HG02852 (cell line): ENCODE measurements at regions not wholly inside any gene's neighbourhood (a gene's known extent, or its start where the extent isn't known, plus 50 kb on each side); places are given as distances from the start of the nearest gene placed in this dataset.
A peak's percentile ranks its signal among the peaks of the same experiment; 100 is the strongest.

Experiments
- ATAC-seq: cut with Tn5 transposase; IDR thresholded peaks from one replicate; pipeline ENCODE4 v1.9.1; 2021; ENCODE audit warnings: mild to moderate bottlenecking, moderate library complexity; ENCODE audit not compliant: unreplicated experiment

- ATAC-seq, result no peak
Observed at GRCh38 chr1:88036345-88037014, 647.6 kb upstream of the PKN2 start.

GRCh38 chr1:88039240-88039639 is 644.8 kb upstream of the PKN2 start:
- ATAC-seq, result no peak

DNA sequence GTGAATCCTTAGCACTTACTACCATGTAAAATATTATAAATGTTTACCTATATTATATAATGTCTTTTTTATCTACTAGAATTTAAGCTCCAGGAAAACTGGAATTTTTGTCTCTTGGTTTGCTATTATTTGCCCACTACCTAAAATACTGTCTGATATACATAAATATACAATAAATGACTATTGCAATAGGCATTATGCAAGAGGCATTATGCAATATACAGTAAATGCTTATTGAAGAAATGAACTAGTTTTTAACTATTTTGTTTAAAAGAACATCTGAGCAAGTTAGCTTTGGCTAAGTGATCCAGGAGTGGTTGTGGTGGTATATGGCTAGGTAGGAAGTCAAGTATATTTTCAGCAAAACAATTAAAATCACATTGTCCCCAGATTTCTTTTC is 640.2 kb upstream of the PKN2 start:
- no peak for ATAC-seq

GRCh38 chr1:88052167-88052566 is 631.9 kb upstream of the PKN2 start:
- no peak for ATAC-seq

GRCh38 chr1:88053065-88053464 is 631.0 kb upstream of the PKN2 start:
- no peak for ATAC-seq

DNA sequence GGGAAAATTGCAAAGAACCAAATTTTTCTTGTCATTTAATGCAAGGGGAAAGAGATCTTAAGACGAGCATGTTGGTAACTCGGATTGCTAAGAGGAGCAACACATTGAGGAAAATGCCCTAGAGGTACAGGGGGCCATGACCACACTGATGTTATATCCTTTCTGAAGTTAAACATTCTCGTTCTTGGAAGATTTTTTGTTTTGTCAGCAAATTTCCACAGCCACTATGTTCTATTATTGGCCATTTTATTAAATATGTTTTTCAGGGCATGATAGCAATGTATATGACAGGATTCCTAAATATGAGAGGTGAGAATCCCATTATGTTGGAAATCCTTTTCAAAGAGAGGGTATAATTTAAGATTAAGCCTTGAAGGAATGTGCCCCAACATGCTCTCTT is 627.2 kb upstream of the PKN2 start:
- ATAC-seq, result no peak

DNA sequence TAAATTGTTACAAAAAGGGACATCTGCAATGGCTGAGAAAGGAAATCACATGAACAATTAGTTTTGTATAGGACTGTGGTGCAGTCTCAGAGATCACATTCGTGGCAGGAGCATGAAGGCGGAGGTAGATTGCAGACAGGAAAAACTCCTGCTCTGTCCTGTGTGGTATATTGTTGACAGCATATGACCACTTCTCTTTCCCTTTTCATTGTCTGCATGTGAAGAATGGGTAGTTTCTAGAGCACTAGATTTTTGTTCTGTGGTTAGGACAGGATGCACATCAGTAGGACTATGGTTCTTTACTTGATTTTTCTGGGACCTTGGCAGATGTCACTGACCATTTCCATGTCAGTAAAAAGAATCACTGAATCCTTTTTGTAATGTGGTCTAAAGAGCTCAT is 625.9 kb upstream of the PKN2 start:
- ATAC-seq, result no peak

GRCh38 chr1:88060112-88060673 is 623.9 kb upstream of the PKN2 start:
- ATAC-seq, result no peak

GRCh38 chr1:88060750-88061491 is 623.2 kb upstream of the PKN2 start:
- ATAC-seq, result no peak

DNA sequence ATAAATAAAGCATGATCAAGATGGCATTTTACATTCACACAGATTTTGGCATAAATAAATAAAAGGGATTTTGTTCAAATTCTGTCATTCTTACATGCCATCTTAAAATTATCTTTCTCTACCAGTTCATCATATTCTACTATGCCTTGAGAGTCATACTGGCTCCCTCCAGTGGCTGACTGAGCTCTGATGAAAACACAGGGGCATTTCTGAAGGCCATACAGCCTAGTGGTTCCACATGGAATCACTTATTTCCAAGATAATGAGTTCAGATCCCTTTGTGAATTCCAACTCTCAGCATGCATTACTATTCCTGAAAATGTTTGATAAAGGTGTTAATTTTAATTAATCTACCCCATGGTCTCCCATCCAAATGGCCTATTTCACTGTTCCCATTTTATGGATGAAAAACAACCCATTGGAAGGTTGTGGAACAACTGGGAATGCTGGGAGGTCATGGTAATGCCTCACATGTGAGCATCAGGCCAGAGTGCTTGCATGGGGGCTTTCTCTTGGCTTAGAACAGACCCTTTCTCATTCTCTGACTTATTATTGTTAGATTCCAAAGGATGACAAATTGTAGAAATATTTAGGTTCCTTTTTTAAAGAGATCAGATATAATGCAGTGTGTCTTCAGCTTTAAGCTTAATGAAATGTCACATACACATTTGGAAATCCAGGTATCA is 622.4 kb upstream of the PKN2 start:
- ATAC-seq, result peak; percentile 74

GRCh38 chr1:88062650-88063153 is 621.4 kb upstream of the PKN2 start:
- no peak for ATAC-seq

DNA sequence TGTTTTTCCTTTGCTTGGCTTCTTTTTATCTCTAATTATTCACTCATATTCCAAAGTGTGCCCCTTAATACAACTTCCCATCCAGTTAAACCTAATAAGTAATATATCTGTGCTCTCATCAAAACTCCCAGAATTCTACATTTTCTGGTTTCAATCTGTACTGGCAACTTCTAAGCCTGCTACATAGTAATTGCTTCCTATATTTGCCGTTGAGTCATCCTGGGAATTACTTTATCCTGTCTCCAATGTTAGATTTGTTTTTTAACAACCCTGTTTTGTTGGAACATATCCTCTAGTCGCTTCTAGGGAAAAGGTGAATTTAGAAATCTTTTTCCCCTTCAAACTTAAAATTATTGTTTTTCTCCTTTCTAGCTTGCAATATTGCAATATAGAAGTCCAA is 620.5 kb upstream of the PKN2 start:
- ATAC-seq, result no peak

GRCh38 chr1:88068407-88068960 is 615.6 kb upstream of the PKN2 start:
- no peak for ATAC-seq

GRCh38 chr1:88070956-88071355 is 613.1 kb upstream of the PKN2 start:
- ATAC-seq, result no peak

GRCh38 chr1:88074661-88075060 is 609.4 kb upstream of the PKN2 start:
- no peak for ATAC-seq

- ATAC-seq, result no peak
Observed at GRCh38 chr1:88075813-88076212, 608.3 kb upstream of the PKN2 start.

GRCh38 chr1:88079036-88079435 is 605.0 kb upstream of the PKN2 start:
- ATAC-seq, result no peak

- ATAC-seq, result no peak
Observed at GRCh38 chr1:88080875-88081274, 603.2 kb upstream of the PKN2 start.

GRCh38 chr1:88088481-88088880 is 595.6 kb upstream of the PKN2 start:
- ATAC-seq, result no peak

DNA sequence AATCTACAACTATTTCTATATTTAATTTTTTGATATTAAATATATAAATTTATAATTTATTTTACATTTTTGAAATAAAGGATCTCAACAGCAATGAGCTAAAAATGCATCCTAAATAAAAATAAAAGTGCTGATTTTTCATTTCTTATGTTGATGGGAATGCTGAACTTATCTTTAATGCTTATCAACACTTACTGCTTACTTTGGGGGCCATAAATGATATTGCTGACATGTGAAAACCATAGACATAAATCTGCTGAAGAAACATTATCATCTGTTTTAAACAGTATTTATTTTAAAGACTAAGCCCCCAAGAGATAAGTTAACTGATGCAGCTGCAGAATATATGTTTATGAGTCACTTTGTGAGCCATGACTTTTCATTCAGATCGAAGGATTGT is 594.1 kb upstream of the PKN2 start:
- no peak for ATAC-seq

- ATAC-seq, result no peak
Observed at GRCh38 chr1:88098881-88099280, 585.2 kb upstream of the PKN2 start.
